ENCODE measurements at regions not wholly inside any gene's neighbourhood (a gene's known extent, or its start where the extent isn't known, plus 50 kb on each side); places are given as distances from the start of the nearest gene placed in this dataset.

GRCh38 chr4:1519787-1520661, 113.8 kb upstream of the NKX1-1 start:
- no peak overlapping the region for H2BK5ac ChIP-seq (ENCODE audit: low read depth, low read length, poor library complexity)
- H2AK5ac ChIP-seq (ENCODE audit: low read length) = no peak overlapping the region
- H3K4me2 ChIP-seq (ENCODE audit: low read length) = no peak overlapping the region
- H2BK12ac ChIP-seq (ENCODE audit: low read length) = no peak overlapping the region
- peaks cover 16% of the 10 kb centered on the region for H3K27me3 ChIP-seq (ENCODE audit: insufficient read depth, low read length)
- H3K18ac ChIP-seq (ENCODE audit: low read length) = no peak overlapping the region
- no peak overlapping the region for H2BK120ac ChIP-seq (ENCODE audit: insufficient read depth, low read length, poor library complexity)
- H3K23ac ChIP-seq (ENCODE audit: low read length) = no peak overlapping the region
- peaks cover 14% of the 10 kb centered on the region for H3K9me3 ChIP-seq (ENCODE audit: insufficient read depth, low read depth, low read length)
- H3K14ac ChIP-seq (ENCODE audit: low read length) = no peak overlapping the region
- H3K4me3 ChIP-seq (ENCODE audit: low read depth, low read length) = peak overlapping the region; percentile 36
- no CpG with 5 or more reads among the region's 58 CpGs for WGBS (ENCODE audit: extremely low coverage, insufficient coverage, insufficient read length)
- no peak overlapping the region for H3K9ac ChIP-seq (ENCODE audit: low read length)
- H2AFZ ChIP-seq (ENCODE audit: insufficient read depth, low read length, poor library complexity) = no peak overlapping the region
- no peak overlapping the region for H4K91ac ChIP-seq (ENCODE audit: low read depth, low read length)
- no peak overlapping the region for H3K27ac ChIP-seq (ENCODE audit: low read depth, low read length)
- no peak overlapping the region for H4K12ac ChIP-seq (ENCODE audit: low read depth, low read length)
- no peak for DNase-seq
- H3K4me1 ChIP-seq (ENCODE audit: control insufficient read depth in 1 of 2, insufficient read depth in 2 of 2, low read length in 2 of 2) = no peaks in the 10 kb centered on the region
- H4K8ac ChIP-seq (ENCODE audit: low read depth, low read length) = no peak overlapping the region
- no peaks in the 10 kb centered on the region for H3K36me3 ChIP-seq (ENCODE audit: control insufficient read depth in 1 of 2, insufficient read depth in 2 of 2, low read length in 2 of 2)
- H3K4ac ChIP-seq (ENCODE audit: low read depth, low read length) = no peak overlapping the region
- no peaks in the 10 kb centered on the region for H3K79me1 ChIP-seq (ENCODE audit: low read length)
- H3K79me2 ChIP-seq (ENCODE audit: control insufficient read depth, insufficient read depth, low read length, poor library complexity) = no peaks in the 10 kb centered on the region

- Histone ChIP-seq H4K8ac (ENCODE audit: low read depth, low read length) (no peak overlapping the region), H3K14ac (ENCODE audit: low read length) (no peak overlapping the region), H3K27ac (ENCODE audit: low read depth, low read length) (no peak overlapping the region), H2BK12ac (ENCODE audit: low read length) (no peak overlapping the region), H3K79me2 (ENCODE audit: control insufficient read depth, insufficient read depth, low read length, poor library complexity) (no peaks in the 10 kb centered on the region), H4K12ac (ENCODE audit: low read depth, low read length) (no peak overlapping the region), H3K4me3 (ENCODE audit: low read depth, low read length) (no peak overlapping the region), H2BK5ac (ENCODE audit: low read depth, low read length, poor library complexity) (no peak overlapping the region), H3K4me1 (ENCODE audit: control insufficient read depth in 1 of 2, insufficient read depth in 2 of 2, low read length in 2 of 2) (no peaks in the 10 kb centered on the region), H3K27me3 (ENCODE audit: insufficient read depth, low read length) (peaks cover 16% of the 10 kb centered on the region), H2BK120ac (ENCODE audit: insufficient read depth, low read length, poor library complexity) (no peak overlapping the region), H3K18ac (ENCODE audit: low read length) (no peak overlapping the region), H3K36me3 (ENCODE audit: control insufficient read depth in 1 of 2, insufficient read depth in 2 of 2, low read length in 2 of 2) (no peaks in the 10 kb centered on the region), H3K4ac (ENCODE audit: low read depth, low read length) (no peak overlapping the region), H3K9me3 (ENCODE audit: insufficient read depth, low read depth, low read length) (peaks cover 17% of the 10 kb centered on the region), H2AFZ (ENCODE audit: insufficient read depth, low read length, poor library complexity) (no peak overlapping the region), H4K91ac (ENCODE audit: low read depth, low read length) (no peak overlapping the region), H3K23ac (ENCODE audit: low read length) (no peak overlapping the region), H3K4me2 (ENCODE audit: low read length) (no peak overlapping the region), H2AK5ac (ENCODE audit: low read length) (no peak overlapping the region), H3K9ac (ENCODE audit: low read length) (no peak overlapping the region), H3K79me1 (ENCODE audit: low read length) (no peaks in the 10 kb centered on the region)
- WGBS (ENCODE audit: extremely low coverage, insufficient coverage, insufficient read length) = no CpG with 5 or more reads among the region's 20 CpGs
- DNase-seq = no peak
Observed at GRCh38 chr4:1518997-1519700, 112.9 kb upstream of the NKX1-1 start.

GRCh38 chr4:1517592-1518411, 111.6 kb upstream of the NKX1-1 start:
- no peak overlapping the region for H3K4ac ChIP-seq (ENCODE audit: low read depth, low read length)
- H3K27ac ChIP-seq (ENCODE audit: low read depth, low read length) = no peak overlapping the region
- no peak overlapping the region for H3K14ac ChIP-seq (ENCODE audit: low read length)
- H2BK5ac ChIP-seq (ENCODE audit: low read depth, low read length, poor library complexity) = no peak overlapping the region
- no peak overlapping the region for H2BK120ac ChIP-seq (ENCODE audit: insufficient read depth, low read length, poor library complexity)
- no peak overlapping the region for H4K91ac ChIP-seq (ENCODE audit: low read depth, low read length)
- no peak overlapping the region for H2AK5ac ChIP-seq (ENCODE audit: low read length)
- H3K79me1 ChIP-seq (ENCODE audit: low read length) = no peaks in the 10 kb centered on the region
- peaks cover 0 to 2% of the 10 kb centered on the region in 2 experiments for H3K4me1 ChIP-seq (ENCODE audit: control insufficient read depth in 1 of 2, insufficient read depth in 2 of 2, low read length in 2 of 2)
- H3K4me2 ChIP-seq (ENCODE audit: low read length) = no peak overlapping the region
- no peaks in the 10 kb centered on the region for H3K79me2 ChIP-seq (ENCODE audit: control insufficient read depth, insufficient read depth, low read length, poor library complexity)
- H3K27me3 ChIP-seq (ENCODE audit: insufficient read depth, low read length) = peaks cover 16% of the 10 kb centered on the region
- H3K9me3 ChIP-seq (ENCODE audit: insufficient read depth, low read depth, low read length) = peaks cover 12% of the 10 kb centered on the region
- no peaks in the 10 kb centered on the region for H3K36me3 ChIP-seq (ENCODE audit: control insufficient read depth in 1 of 2, insufficient read depth in 2 of 2, low read length in 2 of 2)
- no peak overlapping the region for H3K9ac ChIP-seq (ENCODE audit: low read length)
- H3K18ac ChIP-seq (ENCODE audit: low read length) = no peak overlapping the region
- H4K12ac ChIP-seq (ENCODE audit: low read depth, low read length) = no peak overlapping the region
- H3K4me3 ChIP-seq (ENCODE audit: low read depth, low read length) = no peak overlapping the region
- no CpG with 5 or more reads among the region's 22 CpGs for WGBS (ENCODE audit: extremely low coverage, insufficient coverage, insufficient read length)
- no peak for DNase-seq
- no peak overlapping the region for H2BK12ac ChIP-seq (ENCODE audit: low read length)
- no peak overlapping the region for H2AFZ ChIP-seq (ENCODE audit: insufficient read depth, low read length, poor library complexity)
- H3K23ac ChIP-seq (ENCODE audit: low read length) = no peak overlapping the region
- no peak overlapping the region for H4K8ac ChIP-seq (ENCODE audit: low read depth, low read length)

- Histone ChIP-seq H2BK12ac (ENCODE audit: low read length) (no peak overlapping the region), H3K36me3 (ENCODE audit: control insufficient read depth in 1 of 2, insufficient read depth in 2 of 2, low read length in 2 of 2) (no peaks in the 10 kb centered on the region), H2BK120ac (ENCODE audit: insufficient read depth, low read length, poor library complexity) (no peak overlapping the region), H3K18ac (ENCODE audit: low read length) (no peak overlapping the region), H3K4me1 (ENCODE audit: control insufficient read depth in 1 of 2, insufficient read depth in 2 of 2, low read length in 2 of 2) (peaks cover 0 to 2% of the 10 kb centered on the region in 2 experiments), H4K12ac (ENCODE audit: low read depth, low read length) (no peak overlapping the region), H2AFZ (ENCODE audit: insufficient read depth, low read length, poor library complexity) (no peak overlapping the region), H2BK5ac (ENCODE audit: low read depth, low read length, poor library complexity) (no peak overlapping the region), H3K23ac (ENCODE audit: low read length) (no peak overlapping the region), H3K9ac (ENCODE audit: low read length) (no peak overlapping the region), H3K27me3 (ENCODE audit: insufficient read depth, low read length) (peaks cover 11% of the 10 kb centered on the region), H4K91ac (ENCODE audit: low read depth, low read length) (no peak overlapping the region), H2AK5ac (ENCODE audit: low read length) (no peak overlapping the region), H3K4me3 (ENCODE audit: low read depth, low read length) (no peak overlapping the region), H3K79me1 (ENCODE audit: low read length) (no peaks in the 10 kb centered on the region), H3K27ac (ENCODE audit: low read depth, low read length) (no peak overlapping the region), H4K8ac (ENCODE audit: low read depth, low read length) (no peak overlapping the region), H3K9me3 (ENCODE audit: insufficient read depth, low read depth, low read length) (peaks cover 7% of the 10 kb centered on the region), H3K4ac (ENCODE audit: low read depth, low read length) (no peak overlapping the region), H3K4me2 (ENCODE audit: low read length) (no peak overlapping the region), H3K14ac (ENCODE audit: low read length) (no peak overlapping the region), H3K79me2 (ENCODE audit: control insufficient read depth, insufficient read depth, low read length, poor library complexity) (no peaks in the 10 kb centered on the region)
- no CpG with 5 or more reads among the region's 15 CpGs for WGBS (ENCODE audit: extremely low coverage, insufficient coverage, insufficient read length)
- no peak for DNase-seq
Observed at GRCh38 chr4:1516881-1517480, 110.7 kb upstream of the NKX1-1 start.
